Trophoblast cell (in vitro differentiated cells and primary cell): ENCODE measurements at regions not wholly inside any gene's neighbourhood (a gene's known extent, or its start where the extent isn't known, plus 50 kb on each side); places are given as distances from the start of the nearest gene placed in this dataset.
"Not testable (repeated sequence)": the region's sequence is repeated elsewhere in the genome, so short reads cannot be mapped to it uniquely, and the experiment has no call there.

ENCODE experiments used
- DNase-seq, 2 donors: peaks; one replicate each; pipeline ENCODE4 v3.0.0-alpha.2; 2016
- H2AFZ ChIP-seq: 2 replicates; pipeline ENCODE4 v1.6.1; 2013; ENCODE audit warnings: low read length, moderate library complexity, mild to moderate bottlenecking; ENCODE audit not compliant: insufficient read depth, poor library complexity
- H2AK5ac ChIP-seq: 2 replicates; pipeline ENCODE4 v1.6.1; 2013; ENCODE audit warnings: mild to moderate bottlenecking, low read length
- H2BK120ac ChIP-seq: 2 replicates; pipeline ENCODE4 v1.6.1; 2013; ENCODE audit warnings: low read length, mild to moderate bottlenecking, moderate library complexity; ENCODE audit not compliant: insufficient read depth, poor library complexity
- H2BK12ac ChIP-seq: 2 replicates; pipeline ENCODE4 v1.6.1; 2013; ENCODE audit warnings: mild to moderate bottlenecking, low read length, moderate library complexity
- H2BK5ac ChIP-seq: 2 replicates; pipeline ENCODE4 v1.6.1; 2013; ENCODE audit warnings: low read length, low read depth, moderate library complexity, mild to moderate bottlenecking; ENCODE audit not compliant: poor library complexity
- H3K14ac ChIP-seq: 2 replicates; pipeline ENCODE4 v1.6.1; 2013; ENCODE audit warnings: mild to moderate bottlenecking, low read length
- H3K18ac ChIP-seq: 2 replicates; pipeline ENCODE4 v1.6.1; 2013; ENCODE audit warnings: mild to moderate bottlenecking, low read length
- H3K23ac ChIP-seq: 2 replicates; pipeline ENCODE4 v1.6.1; 2013; ENCODE audit warnings: low read length
- H3K27ac ChIP-seq: 2 replicates; pipeline ENCODE4 v1.5.1; 2013; ENCODE audit warnings: low read depth, mild to moderate bottlenecking, inconsistent platforms, low read length, moderate library complexity
- H3K27me3 ChIP-seq: 2 replicates; pipeline ENCODE4 v1.6.1; 2013; ENCODE audit warnings: inconsistent platforms, mild to moderate bottlenecking, low read length, moderate library complexity; ENCODE audit not compliant: insufficient read depth
- H3K36me3 ChIP-seq, 2 experiments: 1 replicate in 1 of 2; 2 replicates in 1 of 2; pipeline ENCODE4 v1.6.1; 2013; ENCODE audit warnings: low read length in 2 of 2, mild to moderate bottlenecking in 2 of 2, moderate library complexity in 1 of 2; ENCODE audit not compliant: insufficient read depth in 2 of 2, control insufficient read depth in 1 of 2
- H3K4ac ChIP-seq: 2 replicates; pipeline ENCODE4 v1.6.1; 2013; ENCODE audit warnings: low read depth, mild to moderate bottlenecking, low read length, moderate library complexity
- H3K4me1 ChIP-seq, 2 experiments: 1 replicate in 1 of 2; 2 replicates in 1 of 2; pipeline ENCODE4 v1.6.1; 2013; ENCODE audit warnings: low read length in 2 of 2, mild to moderate bottlenecking in 2 of 2, moderate library complexity in 1 of 2; ENCODE audit not compliant: insufficient read depth in 2 of 2, control insufficient read depth in 1 of 2
- H3K4me2 ChIP-seq: 2 replicates; pipeline ENCODE4 v1.6.1; 2013; ENCODE audit warnings: inconsistent platforms, mild to moderate bottlenecking, low read length, moderate library complexity
- H3K4me3 ChIP-seq: 2 replicates; pipeline ENCODE4 v1.5.1; 2013; ENCODE audit warnings: mild to moderate bottlenecking, low read depth, low read length, inconsistent platforms
- H3K79me1 ChIP-seq: one replicate; pipeline ENCODE4 v1.6.1; 2013; ENCODE audit warnings: low read length
- H3K79me2 ChIP-seq: 2 replicates; pipeline ENCODE4 v1.6.1; 2013; ENCODE audit warnings: low read length, mild to moderate bottlenecking; ENCODE audit not compliant: control insufficient read depth, insufficient read depth, poor library complexity
- H3K9ac ChIP-seq: 2 replicates; pipeline ENCODE4 v1.6.1; 2013; ENCODE audit warnings: mild to moderate bottlenecking, low read length
- H3K9me3 ChIP-seq: 2 replicates; pipeline ENCODE4 v1.6.1; 2013; ENCODE audit warnings: low read depth, mild to moderate bottlenecking, control low read depth, inconsistent platforms, low read length; ENCODE audit not compliant: insufficient read depth
- H4K12ac ChIP-seq: 2 replicates; pipeline ENCODE4 v1.6.1; 2013; ENCODE audit warnings: low read depth, mild to moderate bottlenecking, low read length, moderate library complexity
- H4K8ac ChIP-seq: 2 replicates; pipeline ENCODE4 v1.6.1; 2013; ENCODE audit warnings: low read depth, mild to moderate bottlenecking, low read length, moderate library complexity
- H4K91ac ChIP-seq: one replicate; pipeline ENCODE4 v1.6.1; 2013; ENCODE audit warnings: low read depth, mild to moderate bottlenecking, low read length, moderate library complexity
- WGBS: extraction: QIAGEN DNeasy Blood & Tissue Kit; methylation state at CpG from one replicate; pipeline ENCODE4 v1.1.7; 2013; ENCODE audit warnings: missing lambda C conversion rate; ENCODE audit not compliant: insufficient read length, insufficient coverage; ENCODE audit errors: extremely low coverage; 5-methylcytosine and 5-hydroxymethylcytosine counted together

DNA sequence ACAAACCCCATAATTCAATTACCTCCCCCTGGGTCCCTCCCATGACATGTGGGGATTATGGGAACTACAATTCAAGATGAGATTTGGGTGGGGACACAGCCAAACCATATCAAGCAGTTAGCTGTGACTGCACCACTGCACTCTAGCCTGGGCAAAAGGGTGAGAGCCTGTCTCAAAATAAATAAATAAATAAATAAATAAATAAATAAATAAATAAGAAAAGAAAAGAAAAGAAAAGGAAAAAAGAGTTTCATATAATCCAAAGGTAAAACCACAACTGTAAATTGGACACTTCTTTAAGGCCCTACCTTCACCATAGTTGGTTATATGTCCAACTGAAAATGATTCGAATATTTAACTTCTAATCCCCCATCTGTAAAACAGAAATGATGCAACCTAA, 157.6 kb upstream of the FIGN start:
- H2AFZ ChIP-seq, H3K79me1 ChIP-seq, H3K27me3 ChIP-seq, H2BK12ac ChIP-seq, H3K4me1 ChIP-seq, H2BK120ac ChIP-seq, H3K18ac ChIP-seq, H3K9ac ChIP-seq, H3K4ac ChIP-seq, H4K12ac ChIP-seq, H3K4me3 ChIP-seq, H3K27ac ChIP-seq, H3K23ac ChIP-seq, H4K8ac ChIP-seq, H3K4me2 ChIP-seq, H3K14ac ChIP-seq, H3K36me3 ChIP-seq, H4K91ac ChIP-seq, H3K9me3 ChIP-seq, H3K79me2 ChIP-seq, H2BK5ac ChIP-seq, H2AK5ac ChIP-seq, DNase-seq: not testable (repeated sequence)
- no CpG with 5 or more reads among the region's 1 CpG for WGBS

DNA sequence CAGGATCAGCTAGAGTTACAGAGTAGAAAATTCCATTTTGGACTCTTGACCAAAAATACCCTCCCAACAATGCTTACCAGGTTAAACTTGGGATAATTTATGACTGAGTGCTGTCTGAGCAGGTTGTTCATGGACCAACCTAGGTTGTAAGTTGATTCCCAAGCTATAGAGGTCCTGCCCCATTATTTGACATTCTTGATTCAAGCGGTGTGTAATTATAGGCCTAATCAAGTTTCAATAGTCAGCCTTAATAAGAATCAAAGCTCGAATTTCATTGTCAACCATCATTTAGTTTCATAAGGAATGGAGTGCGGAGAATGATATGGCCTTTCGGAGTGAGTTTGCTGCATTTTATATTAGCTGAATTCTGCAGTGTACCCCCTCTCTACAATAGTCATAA, 152.8 kb upstream of the FIGN start:
- Histone ChIP-seq H3K36me3 (no peaks in the 10 kb centered on the region), H3K4me2 (no peak overlapping the region), H2BK120ac (no peak overlapping the region), H2BK5ac (no peak overlapping the region), H3K27me3 (no peaks in the 10 kb centered on the region), H3K14ac (no peak overlapping the region), H3K79me1 (no peaks in the 10 kb centered on the region), H3K9me3 (peaks cover 5% of the 10 kb centered on the region), H3K23ac (no peak overlapping the region), H4K12ac (no peak overlapping the region), H3K4me3 (no peak overlapping the region), H3K9ac (no peak overlapping the region), H3K27ac (no peak overlapping the region), H4K8ac (no peak overlapping the region), H2AK5ac (no peak overlapping the region), H2BK12ac (no peak overlapping the region), H2AFZ (no peak overlapping the region), H3K4ac (no peak overlapping the region), H3K4me1 (no peaks in the 10 kb centered on the region), H3K79me2 (no peaks in the 10 kb centered on the region), H4K91ac (no peak overlapping the region), H3K18ac (no peak overlapping the region)
- no CpG with 5 or more reads among the region's 4 CpGs for WGBS
- no peak for DNase-seq

DNA sequence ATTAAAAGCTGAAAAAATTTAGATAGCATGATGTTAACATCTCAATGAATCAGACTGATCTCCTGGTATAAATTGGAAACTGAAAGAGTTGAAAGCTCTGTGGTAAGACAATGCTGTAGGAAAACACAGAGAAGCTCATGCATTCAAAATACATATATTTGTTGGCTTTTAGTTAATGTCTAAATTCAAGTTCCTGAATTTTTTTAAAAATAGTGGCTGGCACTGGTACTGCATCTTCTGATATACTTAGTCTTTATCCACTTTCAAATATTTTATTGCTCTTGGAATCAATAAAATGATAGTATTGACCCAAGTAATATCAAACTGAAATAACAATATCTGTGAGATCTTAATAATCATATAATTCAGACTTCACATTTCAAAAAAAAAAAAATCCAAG, 151.4 kb upstream of the FIGN start:
- no peaks in the 10 kb centered on the region for H3K4me1 ChIP-seq

DNA sequence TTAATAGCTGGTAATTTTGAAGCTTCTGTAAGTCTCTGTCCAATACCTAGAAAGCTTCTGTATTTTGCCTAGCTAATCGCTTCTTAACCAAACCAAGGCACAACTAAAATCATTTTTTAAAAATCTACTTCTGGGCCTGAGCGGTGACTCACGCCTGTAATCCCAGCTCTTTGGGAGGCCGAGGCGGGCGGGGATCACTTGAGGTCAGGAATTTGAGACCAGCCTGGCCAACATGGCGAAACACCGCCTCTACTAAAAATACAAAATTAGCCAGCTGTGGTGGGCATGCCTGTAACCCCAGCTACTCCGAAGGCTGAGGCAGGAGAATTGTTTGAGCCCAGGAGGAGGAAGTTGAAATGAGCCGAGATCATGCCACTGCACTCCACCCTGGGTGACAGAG, 148.6 kb upstream of the FIGN start:
- H4K8ac ChIP-seq = no peak overlapping the region
- no peak overlapping the region for H3K4me2 ChIP-seq
- H3K9ac ChIP-seq = no peak overlapping the region
- H2BK12ac ChIP-seq = no peak overlapping the region
- no peak overlapping the region for H3K18ac ChIP-seq
- no peak overlapping the region for H2BK5ac ChIP-seq
- no peak overlapping the region for H2BK120ac ChIP-seq
- no peak overlapping the region for H3K23ac ChIP-seq
- no CpG with 5 or more reads among the region's 10 CpGs for WGBS
- no peak overlapping the region for H4K91ac ChIP-seq
- DNase-seq = peak; percentile 5 to 36
- no peaks in the 10 kb centered on the region for H3K9me3 ChIP-seq
- no peak overlapping the region for H3K4me3 ChIP-seq
- H3K79me2 ChIP-seq = no peaks in the 10 kb centered on the region
- peak overlapping the region; percentile 54 for H4K12ac ChIP-seq
- no peak overlapping the region for H3K27ac ChIP-seq
- H3K4ac ChIP-seq = no peak overlapping the region
- H3K4me1 ChIP-seq = no peaks in the 10 kb centered on the region
- no peak overlapping the region for H2AFZ ChIP-seq
- H3K79me1 ChIP-seq = no peaks in the 10 kb centered on the region
- H3K27me3 ChIP-seq = no peaks in the 10 kb centered on the region
- no peak overlapping the region for H2AK5ac ChIP-seq
- H3K14ac ChIP-seq = no peak overlapping the region
- no peaks in the 10 kb centered on the region for H3K36me3 ChIP-seq

More for the DNA sequence above, 151.4 kb upstream of the FIGN start:
- H3K9me3 ChIP-seq = peaks cover 3% of the 10 kb centered on the region
- no peak for DNase-seq
- no peaks in the 10 kb centered on the region for H3K27me3 ChIP-seq
- H3K9ac ChIP-seq = no peak overlapping the region
- H4K12ac ChIP-seq = no peak overlapping the region
- no peak overlapping the region for H4K91ac ChIP-seq
- no peak overlapping the region for H2AFZ ChIP-seq
- no peak overlapping the region for H3K4me3 ChIP-seq
- no peak overlapping the region for H2BK12ac ChIP-seq
- no peaks in the 10 kb centered on the region for H3K79me1 ChIP-seq
- no peak overlapping the region for H3K18ac ChIP-seq
- no peak overlapping the region for H3K27ac ChIP-seq
- no peak overlapping the region for H3K14ac ChIP-seq
- no peaks in the 10 kb centered on the region for H3K79me2 ChIP-seq
- H3K4ac ChIP-seq = no peak overlapping the region
- no peaks in the 10 kb centered on the region for H3K36me3 ChIP-seq
- no peak overlapping the region for H2AK5ac ChIP-seq
- no peak overlapping the region for H3K23ac ChIP-seq
- H4K8ac ChIP-seq = no peak overlapping the region
- H3K4me2 ChIP-seq = no peak overlapping the region
- H2BK5ac ChIP-seq = no peak overlapping the region
- no peak overlapping the region for H2BK120ac ChIP-seq
